HCT116 (cell line): ENCODE measurements at regions not wholly inside any gene's neighbourhood (a gene's known extent, or its start where the extent isn't known, plus 50 kb on each side); places are given as distances from the start of the nearest gene placed in this dataset.

Source experiments
- CEBPB ChIP-seq: IDR thresholded peaks from 2 replicates; pipeline ENCODE4 v1.6.1; 2012; ENCODE audit warnings: low read depth
- EZH2phosphoT487 ChIP-seq: fragments of 200-600 bp; IDR thresholded peaks from 2 replicates; pipeline ENCODE4 v1.6.1; 2018; ENCODE audit warnings: antibody characterized with exemption, borderline replicate concordance
- FOSL1 ChIP-seq: IDR thresholded peaks from 2 replicates; pipeline ENCODE4 v1.6.1; 2012; ENCODE audit warnings: low read depth
- JUND ChIP-seq: IDR thresholded peaks from 2 replicates; pipeline ENCODE4 v1.6.1; 2012
- POLR2A ChIP-seq: IDR thresholded peaks from 2 replicates; pipeline ENCODE4 v1.7.0; 2011; ENCODE audit warnings: borderline replicate concordance; ENCODE audit not compliant: insufficient read depth, insufficient read length; ENCODE audit errors: extremely low read depth
- ZFX ChIP-seq: fragments of 450-650 bp; IDR thresholded peaks from 2 replicates; pipeline ENCODE4 v1.6.1; 2017
- ZNF274 ChIP-seq: fragments of 200-500 bp; sonication (Bioruptor generic); IDR thresholded peaks from 2 replicates; pipeline ENCODE4 v1.6.1; 2014; ENCODE audit warnings: mild to moderate bottlenecking, low read depth, low read length, inconsistent platforms
- TF ChIP-seq, protein P1 (sequence below): IDR thresholded peaks from 2 replicates; pipeline ENCODE4 v1.6.1; 2012
- TF ChIP-seq, protein P2 (sequence below), 3 experiments: fragments of 200-600 bp in 1 of 3; sonication (generic) in 1 of 3; IDR thresholded peaks in 2 of 3; conservative IDR thresholded peaks in 1 of 3; 2 replicates each; pipeline ENCODE4 v1.5.1; 2012 to 2017; ENCODE audit warnings: low read depth in 2 of 3, low read length in 2 of 3, antibody characterized with exemption in 1 of 3, borderline replicate concordance in 1 of 3, control low read depth in 1 of 3, mild to moderate bottlenecking in 1 of 3, mixed read lengths in 1 of 3, mixed run types in 1 of 3, moderate library complexity in 1 of 3; ENCODE audit not compliant: insufficient read depth in 1 of 3
- TF ChIP-seq, protein P3 (sequence below): IDR thresholded peaks from 2 replicates; pipeline ENCODE4 v1.6.1; 2011; ENCODE audit warnings: mild to moderate bottlenecking, low read length, moderate library complexity; ENCODE audit not compliant: insufficient replicate concordance; ENCODE audit errors: extremely low read depth

- no peak for TF ChIP-seq EZH2phosphoT487
- TF ChIP-seq, protein P1, sequence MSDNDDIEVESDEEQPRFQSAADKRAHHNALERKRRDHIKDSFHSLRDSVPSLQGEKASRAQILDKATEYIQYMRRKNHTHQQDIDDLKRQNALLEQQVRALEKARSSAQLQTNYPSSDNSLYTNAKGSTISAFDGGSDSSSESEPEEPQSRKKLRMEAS, result no peak
- TF ChIP-seq ZNF274, result no peak
- TF ChIP-seq CEBPB, result no peak
- no peak for TF ChIP-seq FOSL1
- TF ChIP-seq POLR2A, result no peak
- TF ChIP-seq, protein P2, sequence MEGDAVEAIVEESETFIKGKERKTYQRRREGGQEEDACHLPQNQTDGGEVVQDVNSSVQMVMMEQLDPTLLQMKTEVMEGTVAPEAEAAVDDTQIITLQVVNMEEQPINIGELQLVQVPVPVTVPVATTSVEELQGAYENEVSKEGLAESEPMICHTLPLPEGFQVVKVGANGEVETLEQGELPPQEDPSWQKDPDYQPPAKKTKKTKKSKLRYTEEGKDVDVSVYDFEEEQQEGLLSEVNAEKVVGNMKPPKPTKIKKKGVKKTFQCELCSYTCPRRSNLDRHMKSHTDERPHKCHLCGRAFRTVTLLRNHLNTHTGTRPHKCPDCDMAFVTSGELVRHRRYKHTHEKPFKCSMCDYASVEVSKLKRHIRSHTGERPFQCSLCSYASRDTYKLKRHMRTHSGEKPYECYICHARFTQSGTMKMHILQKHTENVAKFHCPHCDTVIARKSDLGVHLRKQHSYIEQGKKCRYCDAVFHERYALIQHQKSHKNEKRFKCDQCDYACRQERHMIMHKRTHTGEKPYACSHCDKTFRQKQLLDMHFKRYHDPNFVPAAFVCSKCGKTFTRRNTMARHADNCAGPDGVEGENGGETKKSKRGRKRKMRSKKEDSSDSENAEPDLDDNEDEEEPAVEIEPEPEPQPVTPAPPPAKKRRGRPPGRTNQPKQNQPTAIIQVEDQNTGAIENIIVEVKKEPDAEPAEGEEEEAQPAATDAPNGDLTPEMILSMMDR (IDR thresholded peaks at IDR 0.05 in 2 of 3, conservative IDR thresholded peaks at IDR 0.05 in 1 of 3; ENCODE audit: borderline replicate concordance in 1 of 3, insufficient read depth in 1 of 3, low read depth in 2 of 3, low read length in 2 of 3), result no peak
- TF ChIP-seq ZFX, result no peak
- TF ChIP-seq, protein P3, sequence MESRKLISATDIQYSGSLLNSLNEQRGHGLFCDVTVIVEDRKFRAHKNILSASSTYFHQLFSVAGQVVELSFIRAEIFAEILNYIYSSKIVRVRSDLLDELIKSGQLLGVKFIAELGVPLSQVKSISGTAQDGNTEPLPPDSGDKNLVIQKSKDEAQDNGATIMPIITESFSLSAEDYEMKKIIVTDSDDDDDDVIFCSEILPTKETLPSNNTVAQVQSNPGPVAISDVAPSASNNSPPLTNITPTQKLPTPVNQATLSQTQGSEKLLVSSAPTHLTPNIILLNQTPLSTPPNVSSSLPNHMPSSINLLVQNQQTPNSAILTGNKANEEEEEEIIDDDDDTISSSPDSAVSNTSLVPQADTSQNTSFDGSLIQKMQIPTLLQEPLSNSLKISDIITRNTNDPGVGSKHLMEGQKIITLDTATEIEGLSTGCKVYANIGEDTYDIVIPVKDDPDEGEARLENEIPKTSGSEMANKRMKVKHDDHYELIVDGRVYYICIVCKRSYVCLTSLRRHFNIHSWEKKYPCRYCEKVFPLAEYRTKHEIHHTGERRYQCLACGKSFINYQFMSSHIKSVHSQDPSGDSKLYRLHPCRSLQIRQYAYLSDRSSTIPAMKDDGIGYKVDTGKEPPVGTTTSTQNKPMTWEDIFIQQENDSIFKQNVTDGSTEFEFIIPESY, result no peak
- no peak for TF ChIP-seq JUND
Measured at GRCh38 chr1:229141689-229142377, 129.1 kb upstream of the RAB4A start.
